ENCODE measurements at regions not wholly inside any gene's neighbourhood (a gene's known extent, or its start where the extent isn't known, plus 50 kb on each side); places are given as distances from the start of the nearest gene placed in this dataset.

- no peak for TF ChIP-seq POLR2AphosphoS5 (IDR thresholded peaks at IDR 0.05; ENCODE audit: borderline replicate concordance, low read depth, low read length)
- TF ChIP-seq EZH2 (IDR thresholded peaks at IDR 0.05): no peak
Measured at GRCh38 chr4:11506194-11506593, 77.5 kb upstream of the HS3ST1 start.
